Erythroblast (primary cell): ENCODE measurements at regions not wholly inside any gene's neighbourhood (a gene's known extent, or its start where the extent isn't known, plus 50 kb on each side); places are given as distances from the start of the nearest gene placed in this dataset.

Source experiments
- DNase-seq, 2 experiments: peaks; one replicate each; lab custom pipeline; 2025; lab: John Stamatoyannopoulos, UW
- GATA1 ChIP-seq: IDR thresholded peaks from 2 replicates; pipeline ENCODE4 v1.6.1; 2011; ENCODE audit warnings: low read depth, mild to moderate bottlenecking, control low read depth, low read length, moderate library complexity
- POLR2A ChIP-seq: IDR thresholded peaks from 2 replicates; pipeline ENCODE4 v1.6.1; 2011; ENCODE audit warnings: mild to moderate bottlenecking, low read length

GRCh38 chr1:193974286-193974798, 787.9 kb upstream of the B3GALT2 start:
- no peak for DNase-seq
- TF ChIP-seq POLR2A: no peak
- TF ChIP-seq GATA1: no peak

GRCh38 chr1:193973428-193973827, 787.0 kb upstream of the B3GALT2 start:
- DNase-seq: no peak
- TF ChIP-seq GATA1: no peak
- no peak for TF ChIP-seq POLR2A

GRCh38 chr1:193971595-193971994, 785.2 kb upstream of the B3GALT2 start:
- DNase-seq: no peak
- TF ChIP-seq POLR2A: no peak
- no peak for TF ChIP-seq GATA1

DNA sequence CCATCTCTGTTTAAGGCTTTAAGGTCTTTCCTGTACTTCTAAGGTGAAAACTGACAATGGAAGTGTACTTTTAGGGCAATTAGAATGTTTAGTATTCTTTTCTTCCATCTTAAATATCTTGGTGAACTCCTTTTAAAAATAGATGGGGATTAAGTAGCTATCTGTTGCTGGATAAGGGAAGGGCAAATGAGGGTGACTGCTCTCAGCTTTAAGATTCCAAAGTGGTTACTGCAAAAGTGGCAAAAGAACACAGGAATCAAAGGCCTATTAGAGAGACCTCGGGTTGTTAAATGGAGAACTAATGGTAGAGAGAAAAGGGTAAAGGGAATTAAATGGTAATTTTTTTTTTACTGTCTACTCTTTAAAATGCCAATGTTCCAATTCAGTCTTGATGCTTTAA, 774.1 kb upstream of the B3GALT2 start:
- DNase-seq: no peak

GRCh38 chr1:193960040-193960439, 773.6 kb upstream of the B3GALT2 start:
- no peak for DNase-seq
- TF ChIP-seq GATA1 (no peak), POLR2A (no peak)

More for the DNA sequence above, 774.1 kb upstream of the B3GALT2 start:
- TF ChIP-seq GATA1 (no peak), POLR2A (no peak)

GRCh38 chr1:193957556-193958095, 771.2 kb upstream of the B3GALT2 start:
- TF ChIP-seq POLR2A: no peak
- TF ChIP-seq GATA1: no peak
- no peak for DNase-seq

GRCh38 chr1:193952778-193953374, 766.5 kb upstream of the B3GALT2 start:
- DNase-seq: no peak
- no peak for TF ChIP-seq GATA1
- no peak for TF ChIP-seq POLR2A

GRCh38 chr1:193951984-193952383, 765.6 kb upstream of the B3GALT2 start:
- DNase-seq: no peak
- no peak for TF ChIP-seq POLR2A
- no peak for TF ChIP-seq GATA1

GRCh38 chr1:193944454-193944853, 758.0 kb upstream of the B3GALT2 start:
- no peak for DNase-seq
- no peak for TF ChIP-seq POLR2A
- TF ChIP-seq GATA1: no peak

DNA sequence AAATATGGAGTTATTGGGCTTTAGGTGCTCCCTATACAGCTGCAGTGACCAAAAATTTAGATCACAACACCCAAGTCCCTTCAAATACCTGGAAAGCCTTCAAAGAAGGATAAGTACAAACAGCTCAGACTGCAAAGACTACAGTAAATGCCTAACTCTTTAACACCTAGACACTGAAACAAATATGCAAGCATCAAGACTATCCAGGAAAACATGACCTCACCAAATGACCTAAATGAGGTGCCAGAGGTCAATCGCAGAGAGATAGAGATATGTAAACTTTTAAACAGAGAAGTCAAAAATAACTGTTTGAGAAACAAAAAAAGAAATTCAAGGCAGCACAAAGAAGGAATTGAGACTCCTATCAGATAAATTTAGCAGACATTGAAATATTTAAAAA, 753.8 kb upstream of the B3GALT2 start:
- no peak for TF ChIP-seq POLR2A
- no peak for TF ChIP-seq GATA1

DNA sequence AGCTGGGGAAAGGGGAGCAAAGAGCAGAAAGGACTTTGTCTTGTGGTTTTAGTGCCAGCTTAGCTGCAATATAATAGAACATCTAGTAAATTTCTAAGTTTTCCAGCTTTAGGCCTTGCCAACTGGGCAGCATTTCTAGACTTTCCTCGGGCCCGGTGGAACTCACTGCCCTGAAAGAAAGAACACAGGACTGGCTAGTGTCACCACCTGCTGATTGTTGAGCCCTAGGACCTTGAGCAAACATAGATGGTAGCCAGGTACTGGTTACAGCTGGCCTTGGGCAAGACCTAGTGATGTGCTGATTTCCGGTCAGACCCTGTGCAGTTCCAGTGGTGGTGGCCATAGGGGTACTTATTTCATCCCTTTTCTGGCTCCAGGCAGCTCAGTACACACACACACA, 753.2 kb upstream of the B3GALT2 start:
- TF ChIP-seq GATA1 (no peak), POLR2A (no peak)
- no peak for DNase-seq

More for the DNA sequence above, 753.8 kb upstream of the B3GALT2 start:
- no peak for DNase-seq

- TF ChIP-seq POLR2A (no peak), GATA1 (no peak)
- no peak for DNase-seq
Observed at GRCh38 chr1:193937308-193937707, 750.9 kb upstream of the B3GALT2 start.

- TF ChIP-seq GATA1: no peak
- no peak for TF ChIP-seq POLR2A
- DNase-seq: no peak
Observed at GRCh38 chr1:193932979-193933378, 746.6 kb upstream of the B3GALT2 start.

- no peak for DNase-seq
- no peak for TF ChIP-seq POLR2A
- TF ChIP-seq GATA1: no peak
Observed at GRCh38 chr1:193931356-193931755, 744.9 kb upstream of the B3GALT2 start.
